ENCODE measurements at regions not wholly inside any gene's neighbourhood (a gene's known extent, or its start where the extent isn't known, plus 50 kb on each side); places are given as distances from the start of the nearest gene placed in this dataset.

DNA sequence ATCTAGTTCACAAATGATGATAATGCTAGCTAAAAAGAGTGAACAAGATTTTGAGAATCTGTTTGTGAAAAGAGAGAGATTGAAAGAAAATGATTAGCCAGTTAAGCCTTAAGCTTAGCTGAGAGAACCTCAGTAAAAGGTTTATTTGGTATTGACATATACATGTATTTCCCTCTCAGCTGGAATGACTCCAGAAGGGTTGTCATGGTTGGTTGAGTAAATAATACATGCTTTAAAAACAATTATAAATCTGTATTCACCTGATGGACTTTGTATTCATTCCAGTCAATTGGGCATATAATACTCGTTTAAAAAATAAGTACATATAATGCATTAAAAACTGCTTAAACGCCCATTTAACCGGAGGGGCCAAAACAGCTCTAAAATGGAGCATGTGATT is 181.4 kb downstream of the GRB14 start:
- no peak for DNase-seq (ENCODE audit: low read depth, low spot score)

DNA sequence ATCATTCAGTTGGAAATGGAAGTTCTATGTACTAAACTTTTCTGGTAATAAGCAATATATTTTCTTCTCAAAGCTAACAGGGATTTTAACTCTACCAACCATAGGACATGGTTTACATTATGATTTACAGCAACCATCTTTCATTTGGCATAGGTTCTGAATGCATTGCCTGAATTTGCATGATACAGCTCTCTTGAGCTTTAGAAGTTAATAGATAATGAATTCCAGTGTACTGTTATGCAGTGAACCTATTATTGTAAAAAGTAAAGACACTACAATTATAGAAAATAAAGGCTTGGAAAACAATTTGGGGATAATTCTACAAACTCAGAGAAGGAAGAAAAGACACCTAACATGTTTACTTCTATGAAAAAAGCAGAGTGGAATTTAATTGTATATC is 182.0 kb downstream of the GRB14 start:
- no peak for DNase-seq (ENCODE audit: low read depth, low spot score)

DNA sequence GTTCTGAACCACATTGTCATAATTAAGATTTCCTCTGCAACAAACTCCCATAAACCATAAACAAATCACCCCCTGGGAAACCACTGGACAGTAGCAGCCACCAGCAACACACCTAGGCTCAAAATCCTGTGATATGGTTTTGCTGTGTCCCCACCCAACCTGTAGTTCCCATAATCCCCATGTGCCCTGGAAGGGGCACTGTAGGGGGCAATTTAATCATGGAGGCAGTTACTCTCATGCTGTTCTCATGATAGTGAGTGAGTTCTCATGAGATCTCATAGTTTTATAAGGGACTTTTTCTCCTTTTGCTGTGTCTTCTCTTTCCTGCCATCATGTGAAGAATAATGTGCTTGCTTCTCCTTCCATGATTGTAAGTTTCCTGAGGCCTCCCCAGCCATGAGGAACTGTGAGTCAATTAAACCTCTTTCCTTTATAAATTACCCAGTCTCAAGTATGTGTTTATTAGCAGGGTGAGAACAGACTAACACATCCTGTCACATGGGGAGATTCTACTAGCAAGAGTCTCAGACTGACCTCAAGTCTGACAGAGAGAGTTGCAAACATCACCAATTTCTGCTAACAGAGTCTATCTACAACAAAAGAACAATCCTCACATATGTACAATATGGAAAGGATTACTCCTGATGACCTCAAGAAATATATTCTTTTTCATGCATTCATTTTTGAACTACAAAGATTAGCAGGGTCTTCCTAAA is 182.6 kb downstream of the GRB14 start:
- DNase-seq (ENCODE audit: low read depth, low spot score), result no peak

GRCh38 chr2:164436131-164436530 is 185.2 kb downstream of the GRB14 start:
- DNase-seq (ENCODE audit: low read depth, low spot score), result no peak

DNA sequence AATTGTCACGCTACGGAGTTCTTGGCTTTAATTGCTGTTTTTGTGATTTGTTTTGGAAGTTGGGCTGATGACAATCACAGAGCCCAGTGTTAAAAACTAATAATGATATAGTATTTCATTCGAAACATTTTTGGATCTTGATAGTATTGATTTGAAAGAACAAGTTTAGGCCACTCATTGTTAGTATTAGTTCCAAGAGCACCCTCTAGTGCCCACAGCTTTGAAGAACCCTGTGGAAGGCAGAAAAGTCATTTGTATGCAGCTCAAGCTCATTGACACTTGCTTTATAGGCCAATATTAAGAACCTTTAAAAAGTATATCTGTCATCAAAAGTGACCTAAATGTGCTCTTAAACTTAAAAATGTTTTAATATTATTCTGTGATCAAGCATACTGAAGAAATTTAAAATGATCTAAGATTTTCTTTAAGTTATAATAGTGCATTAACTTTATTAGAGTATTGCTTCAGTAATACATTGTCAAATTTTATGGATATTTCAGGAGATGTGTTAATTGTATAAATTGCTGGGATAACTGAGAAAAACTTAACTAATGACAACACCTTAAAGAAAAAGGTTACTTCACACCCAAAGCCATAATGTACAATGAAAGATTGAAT is 191.0 kb downstream of the GRB14 start:
- peak; percentile 18 for DNase-seq (ENCODE audit: low read depth, low spot score)

DNA sequence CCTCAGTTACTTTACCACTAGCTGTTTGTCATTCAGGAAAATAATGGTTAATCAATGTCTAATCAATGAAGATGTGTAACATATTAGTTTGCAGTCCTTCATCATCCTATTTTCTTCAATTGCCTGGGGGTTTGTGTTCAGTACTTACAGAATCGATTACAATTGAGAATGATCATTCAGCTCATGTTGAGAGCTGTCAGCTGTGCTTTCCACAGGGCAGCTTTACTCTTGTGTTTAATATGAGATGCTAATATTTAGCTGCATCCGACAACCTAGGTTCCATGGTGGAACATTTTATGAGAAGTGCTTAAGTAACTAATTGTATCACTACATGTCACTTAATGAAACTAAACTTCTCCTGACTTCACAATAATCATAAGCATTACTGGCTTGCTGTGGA is 191.9 kb downstream of the GRB14 start:
- DNase-seq (ENCODE audit: low read depth, low spot score), result no peak

DNA sequence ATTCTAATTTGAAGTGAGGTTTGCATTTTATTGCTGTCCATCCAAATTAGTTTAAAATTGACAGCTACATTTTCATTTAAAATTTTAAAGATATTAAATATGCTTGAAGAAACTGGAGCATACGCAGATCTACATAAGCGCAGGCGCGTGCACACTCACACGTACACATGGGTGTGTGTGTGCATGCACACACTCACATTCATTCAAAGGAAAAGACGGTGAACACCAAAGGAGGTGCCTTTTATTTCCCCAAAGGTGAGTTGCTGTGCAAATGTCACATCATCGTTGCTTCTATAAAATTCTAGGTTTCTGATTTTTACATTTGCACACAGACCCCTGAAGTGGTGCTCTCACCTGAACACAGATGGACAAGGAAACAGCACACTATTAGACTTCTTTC is 194.2 kb downstream of the GRB14 start:
- DNase-seq (ENCODE audit: low read depth, low spot score), result no peak

DNA sequence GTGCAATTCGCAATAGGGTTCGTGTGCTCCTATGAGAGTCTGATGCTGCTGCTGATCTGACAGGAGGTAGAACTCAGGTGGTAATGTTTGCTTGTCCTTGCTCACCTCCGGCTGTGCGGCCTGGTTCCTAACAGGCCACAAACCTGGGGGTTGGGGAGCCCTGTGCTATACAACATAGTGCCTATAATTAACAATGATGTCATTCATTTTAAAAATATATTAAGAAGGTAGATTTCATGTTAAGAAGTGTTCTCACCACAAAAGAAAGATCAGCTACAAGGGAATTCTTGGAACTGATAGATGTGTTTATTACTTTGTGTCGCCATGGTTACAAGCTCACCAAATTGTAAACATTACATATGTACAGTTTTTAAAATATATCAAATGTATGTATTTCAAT is 200.5 kb downstream of the GRB14 start:
- DNase-seq (ENCODE audit: low read depth, low spot score), result no peak

- DNase-seq (ENCODE audit: low read depth, low spot score), result no peak
These were observed 208.5 kb downstream of the GRB14 start for GRCh38 chr2:164412831-164413230.

DNA sequence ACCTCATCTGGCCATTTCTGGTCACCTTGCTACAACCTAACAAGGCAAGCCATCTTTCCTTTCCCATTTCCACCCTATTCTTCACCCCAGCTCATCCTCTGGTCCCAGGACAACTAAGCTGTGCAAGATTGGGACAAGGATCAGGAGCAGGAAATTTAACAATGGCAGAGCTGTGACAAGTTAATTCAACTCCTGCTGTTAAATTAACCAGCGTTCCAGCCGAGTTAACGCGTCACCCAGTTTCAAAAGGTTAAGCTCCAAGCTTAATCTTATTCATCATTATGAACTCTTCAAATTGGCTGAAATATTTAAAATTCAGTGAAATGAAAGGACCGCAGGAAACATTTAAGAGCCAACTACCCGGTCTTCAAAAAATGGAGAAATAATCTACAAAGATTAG is 231.9 kb downstream of the GRB14 start:
- DNase-seq (ENCODE audit: low read depth, low spot score), result no peak

DNA sequence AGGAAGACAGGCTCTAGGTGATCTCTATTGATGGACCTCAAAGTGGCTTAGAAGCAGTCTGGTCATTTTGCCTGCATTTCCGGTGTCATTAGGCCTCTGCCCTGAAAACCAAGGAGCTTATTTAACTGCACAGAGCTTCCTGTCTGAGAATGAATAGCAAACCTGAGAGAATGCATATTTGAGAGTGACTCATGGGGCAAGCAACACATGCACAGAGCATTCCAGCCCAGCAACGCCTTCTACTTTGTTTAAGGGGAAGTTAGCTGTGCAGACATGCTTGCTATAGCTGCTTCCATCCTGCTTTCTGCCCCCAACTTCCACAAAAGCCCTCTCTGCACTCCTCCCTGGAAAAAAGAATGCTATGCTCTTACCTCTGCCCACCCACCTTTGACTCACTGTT is 232.8 kb downstream of the GRB14 start:
- peak; percentile 29 for DNase-seq (ENCODE audit: low read depth, low spot score)

GRCh38 chr2:164386231-164386630 is 235.1 kb downstream of the GRB14 start:
- no peak for DNase-seq (ENCODE audit: low read depth, low spot score)

DNA sequence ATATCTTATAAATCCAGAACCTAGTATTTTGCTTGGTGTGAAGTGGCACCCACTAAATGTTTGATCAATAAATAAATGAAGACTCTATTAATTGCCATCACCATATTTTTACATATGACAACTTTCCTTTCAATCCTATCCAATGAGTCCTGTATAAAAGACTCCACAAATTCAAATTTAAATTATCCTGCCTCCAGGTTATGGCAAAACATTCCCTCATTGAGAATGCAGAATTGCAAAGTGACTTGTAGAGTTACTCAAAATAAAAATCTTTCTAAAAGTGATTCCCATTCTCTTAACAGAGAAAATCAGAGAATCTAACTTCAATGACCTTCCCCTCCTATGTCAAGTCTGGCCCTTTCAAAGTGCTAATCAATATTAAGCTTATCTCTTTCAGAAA is 236.8 kb downstream of the GRB14 start:
- DNase-seq (ENCODE audit: low read depth, low spot score), result no peak

DNA sequence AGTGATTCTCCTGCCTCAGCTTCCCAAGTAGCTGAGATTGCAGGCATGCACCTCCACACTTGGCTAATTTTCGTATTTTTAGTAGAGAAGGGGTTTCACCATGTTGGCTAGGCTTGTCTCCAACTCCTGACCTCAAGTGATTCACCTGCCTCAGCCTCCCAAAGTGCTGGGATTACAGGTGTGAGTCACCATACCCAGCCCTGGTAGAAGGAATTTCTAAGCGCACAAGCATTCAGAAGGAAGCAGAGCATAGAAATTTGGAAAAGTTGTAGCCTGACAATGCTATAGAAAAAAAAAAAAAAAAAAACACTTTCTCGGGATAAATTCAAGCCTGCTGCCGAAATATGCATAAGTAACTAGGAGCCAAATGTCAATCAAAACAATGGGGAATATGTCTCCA is 249.4 kb downstream of the GRB14 start:
- no peak for DNase-seq (ENCODE audit: low read depth, low spot score)

DNA sequence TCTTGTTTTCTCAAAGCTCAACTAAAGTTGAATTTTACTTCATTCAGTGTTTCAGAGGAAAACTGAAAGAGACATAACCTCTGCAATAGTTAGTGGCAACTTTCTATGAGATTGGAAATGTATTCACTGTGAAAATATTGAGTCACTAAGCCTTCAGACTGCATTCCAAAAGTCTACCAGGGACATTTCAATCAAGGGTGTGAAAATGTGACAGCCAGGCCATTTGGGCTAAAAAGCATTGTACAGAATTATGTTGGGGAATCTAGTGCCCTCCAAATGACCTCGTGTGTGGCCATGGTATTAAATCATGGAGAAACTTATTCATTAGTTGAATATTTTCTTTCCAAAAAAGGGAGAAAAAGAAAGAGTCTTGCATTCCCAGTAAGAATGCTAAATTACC is 251.9 kb downstream of the GRB14 start:
- no peak for DNase-seq (ENCODE audit: low read depth, low spot score)

DNA sequence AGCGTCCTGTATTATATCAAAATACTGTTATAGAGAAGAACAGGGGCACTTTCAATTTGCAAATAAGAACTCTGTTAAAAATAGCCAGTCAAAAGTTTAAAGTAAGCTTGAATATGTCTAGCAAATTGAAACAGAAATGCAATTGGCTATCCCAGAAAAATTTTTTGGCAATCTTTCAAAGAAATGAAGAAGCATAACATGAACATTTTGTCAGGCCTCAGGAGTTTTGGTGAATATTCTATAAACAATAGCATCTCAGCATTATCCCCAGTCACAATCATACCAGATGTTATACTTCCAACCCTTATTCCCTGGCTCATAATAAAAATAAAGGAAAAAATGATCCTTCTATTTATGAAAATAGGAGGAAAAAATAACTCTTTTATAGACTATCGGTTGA is 252.4 kb downstream of the GRB14 start:
- no peak for DNase-seq (ENCODE audit: low read depth, low spot score)

GRCh38 chr2:164363646-164364045 is 257.6 kb downstream of the GRB14 start:
- DNase-seq (ENCODE audit: low read depth, low spot score), result no peak

DNA sequence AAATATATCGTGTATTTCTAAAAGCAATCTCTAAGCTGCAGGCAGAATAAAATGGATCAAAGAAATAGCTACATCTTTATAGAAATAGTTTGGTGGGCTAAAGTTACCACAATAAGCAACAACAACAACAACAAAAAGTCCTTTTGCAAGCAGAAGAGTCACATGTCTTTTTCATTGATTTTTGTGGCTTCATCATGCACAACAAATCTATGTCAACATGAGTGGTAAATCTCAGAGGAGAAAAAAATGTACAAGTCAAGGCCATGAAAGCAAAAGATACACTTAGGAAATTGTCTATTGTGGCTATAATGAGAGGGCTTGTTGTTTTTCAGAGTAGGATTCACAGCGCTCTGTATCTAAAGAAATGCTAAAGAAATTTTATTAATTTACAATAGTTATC is 269.7 kb downstream of the GRB14 start:
- no peak for DNase-seq (ENCODE audit: low read depth, low spot score)

DNA sequence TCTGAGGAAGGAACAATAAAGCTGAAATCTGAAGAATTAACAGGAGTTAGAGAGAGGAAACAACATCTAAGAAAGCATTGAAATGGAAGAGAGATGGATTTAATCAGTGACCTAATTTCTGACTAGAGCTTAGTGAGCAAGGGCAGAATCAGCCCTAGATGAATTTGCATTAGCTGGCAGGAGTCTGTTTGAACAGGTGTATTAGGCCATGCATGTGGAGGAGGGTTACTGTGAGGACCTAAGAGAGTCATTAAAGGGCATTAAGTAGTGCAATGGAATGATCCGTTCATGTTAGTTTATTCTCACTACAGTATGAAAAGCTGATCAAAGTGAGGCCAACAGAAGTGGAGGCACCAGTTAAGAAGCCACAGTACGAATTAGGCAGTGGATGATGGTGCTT is 285.3 kb downstream of the GRB14 start:
- DNase-seq (ENCODE audit: low read depth, low spot score), result no peak

GRCh38 chr2:164335128-164335527 is 286.2 kb downstream of the GRB14 start:
- DNase-seq (ENCODE audit: low read depth, low spot score), result no peak

DNA sequence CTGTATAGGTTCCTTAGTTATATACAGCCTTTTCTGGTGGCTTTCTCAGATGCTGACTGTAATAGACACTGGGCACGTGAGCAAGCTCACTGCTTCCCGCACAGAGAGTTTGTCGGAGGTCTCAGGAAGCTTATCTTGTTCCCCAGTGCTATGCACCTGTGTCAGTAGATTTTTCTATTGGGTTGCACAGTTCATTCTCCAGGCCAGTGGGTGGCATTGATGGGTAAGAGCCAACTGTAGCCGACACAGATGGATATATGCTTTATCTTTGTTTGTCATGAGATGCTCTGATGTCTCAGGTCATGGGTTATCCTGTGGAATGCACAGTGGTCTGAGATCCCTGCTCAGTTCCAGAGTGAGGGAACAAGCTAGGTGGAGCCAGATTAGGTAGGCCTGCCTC is 293.0 kb downstream of the GRB14 start:
- no peak for DNase-seq (ENCODE audit: low read depth, low spot score)

- DNase-seq (ENCODE audit: low read depth, low spot score), result no peak
These were observed 297.3 kb downstream of the GRB14 start for GRCh38 chr2:164323978-164324377.

- DNase-seq (ENCODE audit: low read depth, low spot score), result no peak
These were observed 307.1 kb downstream of the GRB14 start for GRCh38 chr2:164314148-164314547.

DNA sequence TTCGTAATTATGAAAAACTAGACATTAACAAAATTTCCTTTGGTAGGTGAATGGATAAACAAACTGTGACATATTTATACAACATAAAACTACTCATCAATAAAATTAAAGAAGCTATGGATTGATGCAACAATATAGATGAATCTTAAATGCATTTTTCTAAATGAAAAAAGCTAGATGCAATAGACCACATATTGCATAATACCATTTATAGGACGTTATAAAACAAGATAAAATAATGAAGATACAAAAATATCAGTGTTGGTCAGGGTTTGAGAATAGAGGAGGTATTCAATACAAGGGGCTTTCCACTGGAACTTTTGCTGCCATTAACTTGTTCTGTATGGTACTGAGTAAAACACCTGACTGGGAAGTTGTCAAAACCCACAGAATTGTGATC is 314.4 kb downstream of the GRB14 start:
- DNase-seq (ENCODE audit: low read depth, low spot score), result no peak
